NCI-H2029 (cell line): ENCODE measurements at regions not wholly inside any gene's neighbourhood (a gene's known extent, or its start where the extent isn't known, plus 50 kb on each side); places are given as distances from the start of the nearest gene placed in this dataset.
"Not testable (repeated sequence)": the region's sequence is repeated elsewhere in the genome, so short reads cannot be mapped to it uniquely, and the experiment has no call there.

Experiments
- DNase-seq: peaks from one replicate; lab custom pipeline; 2025; lab: John Stamatoyannopoulos, UW

DNA sequence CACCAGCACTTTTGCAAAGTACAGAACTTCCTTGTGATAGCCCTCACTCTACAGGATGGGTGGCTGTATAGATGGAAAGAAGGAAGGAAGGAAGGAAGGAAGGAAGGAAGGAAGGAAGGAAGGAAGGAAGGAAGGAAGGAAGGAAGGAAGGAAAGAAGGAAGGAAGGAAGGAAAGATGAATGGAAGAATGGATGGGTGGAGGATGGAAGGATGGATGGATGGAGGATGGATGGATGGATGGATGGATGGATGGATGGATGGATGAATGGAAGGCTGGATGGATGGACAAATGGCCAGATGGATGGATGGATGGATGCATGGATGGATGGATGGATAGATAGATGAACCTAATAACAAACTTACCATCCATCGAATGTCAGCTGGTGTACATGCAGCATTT lies 256.9 kb downstream of the ANKRD60 start:
- not testable (repeated sequence) for DNase-seq

DNA sequence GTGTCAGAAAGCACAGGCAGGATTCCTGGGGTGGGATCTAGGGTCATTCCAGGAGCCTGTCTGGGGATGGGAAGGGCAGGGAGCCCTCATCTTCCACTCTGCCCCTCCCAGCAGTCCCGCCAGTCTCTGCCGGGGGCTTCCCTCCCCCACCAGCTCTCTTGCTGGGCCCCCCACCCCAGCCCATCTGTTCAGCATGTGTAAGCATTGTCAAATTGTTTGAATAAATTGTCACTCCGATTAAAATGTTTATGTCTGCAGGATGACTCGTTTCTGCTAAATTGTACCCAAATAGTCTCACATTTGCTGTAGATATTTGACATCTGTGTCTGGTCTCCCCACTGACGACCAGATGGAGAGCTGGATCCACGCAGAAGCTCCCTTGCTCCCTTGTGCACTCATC lies 257.6 kb downstream of the ANKRD60 start:
- no peak for DNase-seq

DNA sequence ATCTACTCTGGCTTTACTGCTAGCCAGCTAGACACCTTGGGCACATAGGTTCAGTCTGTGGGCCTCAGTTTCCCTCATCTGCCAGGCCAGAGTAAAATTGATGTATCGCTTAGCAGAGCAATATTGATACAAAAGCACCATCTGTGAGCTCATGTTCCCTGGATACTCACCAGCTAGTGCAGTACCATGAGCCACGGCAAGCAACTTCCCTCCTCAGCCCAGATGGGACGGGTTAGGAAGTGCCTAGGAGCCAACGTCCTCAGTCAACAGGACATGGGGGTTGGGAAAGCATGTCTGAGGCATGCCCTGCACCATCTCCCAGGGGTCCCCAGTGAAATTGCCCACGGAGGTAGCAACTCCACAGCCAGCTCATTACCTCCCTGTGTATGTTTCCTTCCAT lies 258.3 kb downstream of the ANKRD60 start:
- DNase-seq: no peak

DNA sequence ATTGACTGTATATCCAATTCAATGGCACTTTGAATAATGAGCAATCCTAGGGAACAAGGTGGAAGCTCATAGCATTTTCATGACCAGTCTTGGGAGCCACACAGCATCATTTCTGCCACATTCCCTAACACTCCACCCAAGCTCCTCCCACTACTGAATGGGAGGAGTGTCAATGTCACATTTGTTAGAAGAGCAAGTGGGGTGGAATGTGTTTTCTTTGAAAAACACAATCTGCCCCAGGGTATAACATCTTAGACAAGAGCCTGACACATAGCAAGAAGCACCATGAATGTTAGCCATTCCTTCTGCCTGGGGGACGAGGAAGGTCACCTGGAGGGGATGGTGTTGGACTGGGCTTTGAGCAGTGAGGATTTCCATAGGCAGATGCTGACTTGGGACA lies 258.3 kb upstream of the PMEPA1 start:
- no peak for DNase-seq

DNA sequence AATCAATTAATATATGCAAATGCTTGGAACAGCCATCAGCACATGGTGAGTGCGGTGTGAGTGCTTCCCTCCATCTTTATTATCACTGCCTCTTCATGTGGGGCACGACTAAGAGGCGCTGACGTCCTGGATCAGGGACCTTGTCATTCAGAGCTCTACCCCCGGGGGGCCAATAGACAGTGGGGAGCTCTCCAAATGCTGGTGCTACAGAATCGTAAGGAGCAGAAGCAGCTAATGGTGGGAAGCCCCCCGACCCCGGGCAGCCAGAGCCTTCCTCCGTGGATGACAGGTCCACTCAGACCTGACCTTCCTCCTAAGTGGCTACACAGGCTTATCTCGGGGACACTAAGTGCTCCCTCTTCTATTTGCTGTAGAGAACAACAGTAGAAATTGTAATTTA lies 257.5 kb upstream of the PMEPA1 start:
- DNase-seq: no peak

DNA sequence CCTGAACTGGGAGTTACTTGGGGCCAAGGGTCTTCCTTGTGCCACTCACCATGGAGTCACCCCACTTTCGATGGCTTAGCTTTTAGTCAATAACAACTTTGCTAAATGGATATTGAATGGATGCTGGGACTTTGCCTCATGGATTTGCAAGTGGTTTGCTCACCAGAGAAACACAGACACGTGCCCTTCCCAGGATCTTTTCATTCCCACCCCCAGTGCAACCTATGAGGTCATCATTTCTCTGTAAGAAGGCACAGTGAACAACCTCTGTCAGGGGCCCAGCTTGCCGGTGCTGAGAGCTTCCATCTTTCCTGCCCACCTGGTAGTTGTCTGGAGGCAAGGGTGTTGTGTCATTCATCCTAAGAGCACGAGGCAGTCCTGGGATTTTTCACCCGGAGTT lies 256.8 kb upstream of the PMEPA1 start:
- DNase-seq: no peak

DNA sequence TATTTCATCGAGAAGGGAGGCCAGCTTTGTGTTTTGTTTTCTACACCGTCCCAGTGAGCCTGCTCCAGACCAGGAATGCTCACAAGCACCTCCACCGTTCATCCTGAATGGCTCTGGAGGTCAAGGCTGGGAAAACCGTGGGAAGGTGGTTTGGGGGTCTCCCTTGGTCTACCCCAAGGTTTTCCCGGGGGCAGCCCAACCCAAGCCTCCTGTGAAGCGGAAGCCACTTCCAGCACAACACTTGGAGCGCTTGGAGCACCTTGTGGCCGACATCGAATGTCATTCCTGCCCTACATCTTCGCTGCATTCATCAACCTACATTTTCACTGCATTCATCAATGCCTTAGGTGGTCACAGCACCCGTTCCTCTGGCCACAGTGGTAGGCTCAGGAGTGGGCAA lies 255.6 kb upstream of the PMEPA1 start:
- DNase-seq: no peak

DNA sequence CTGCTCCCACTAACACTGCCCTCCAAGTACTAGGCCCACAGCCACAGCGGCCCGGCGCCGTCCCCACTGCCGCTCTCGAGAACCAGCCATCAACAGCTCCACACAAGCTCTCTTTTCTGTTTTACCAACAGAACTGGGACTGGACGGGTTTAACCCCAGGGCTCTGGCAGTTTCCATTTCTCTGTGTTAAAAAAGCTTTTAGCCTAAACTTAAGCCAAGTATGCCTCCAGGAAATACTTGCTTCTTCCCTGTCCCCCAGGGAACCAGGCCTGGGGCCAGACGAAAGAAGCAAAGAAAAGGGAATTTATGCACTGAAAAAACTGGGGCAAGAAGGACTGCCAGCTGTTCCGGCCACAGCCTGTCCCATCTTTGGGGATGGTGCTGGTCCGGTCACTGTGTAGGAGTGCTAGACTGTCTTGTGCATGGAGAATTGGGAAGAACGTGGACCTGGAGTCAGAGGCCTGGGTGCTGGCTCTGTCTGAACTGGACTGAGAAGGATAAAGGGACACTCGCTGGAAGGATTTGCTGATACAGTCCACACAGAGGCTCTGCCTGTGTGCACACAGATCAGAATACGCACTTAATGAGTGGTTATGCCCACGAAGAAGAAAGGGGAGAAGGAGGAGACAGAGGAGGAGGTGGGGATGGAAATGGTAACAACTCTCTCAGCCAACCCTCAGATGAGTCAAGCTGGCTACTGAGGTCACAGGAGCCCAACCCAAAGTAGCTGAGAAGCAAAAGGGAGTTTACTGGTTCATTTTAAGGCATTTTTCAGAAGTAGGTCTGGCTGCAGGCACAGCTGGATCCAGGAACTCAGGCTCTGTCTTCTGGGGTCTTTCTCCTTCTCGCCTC lies 254.4 kb upstream of the PMEPA1 start:
- DNase-seq: no peak

DNA sequence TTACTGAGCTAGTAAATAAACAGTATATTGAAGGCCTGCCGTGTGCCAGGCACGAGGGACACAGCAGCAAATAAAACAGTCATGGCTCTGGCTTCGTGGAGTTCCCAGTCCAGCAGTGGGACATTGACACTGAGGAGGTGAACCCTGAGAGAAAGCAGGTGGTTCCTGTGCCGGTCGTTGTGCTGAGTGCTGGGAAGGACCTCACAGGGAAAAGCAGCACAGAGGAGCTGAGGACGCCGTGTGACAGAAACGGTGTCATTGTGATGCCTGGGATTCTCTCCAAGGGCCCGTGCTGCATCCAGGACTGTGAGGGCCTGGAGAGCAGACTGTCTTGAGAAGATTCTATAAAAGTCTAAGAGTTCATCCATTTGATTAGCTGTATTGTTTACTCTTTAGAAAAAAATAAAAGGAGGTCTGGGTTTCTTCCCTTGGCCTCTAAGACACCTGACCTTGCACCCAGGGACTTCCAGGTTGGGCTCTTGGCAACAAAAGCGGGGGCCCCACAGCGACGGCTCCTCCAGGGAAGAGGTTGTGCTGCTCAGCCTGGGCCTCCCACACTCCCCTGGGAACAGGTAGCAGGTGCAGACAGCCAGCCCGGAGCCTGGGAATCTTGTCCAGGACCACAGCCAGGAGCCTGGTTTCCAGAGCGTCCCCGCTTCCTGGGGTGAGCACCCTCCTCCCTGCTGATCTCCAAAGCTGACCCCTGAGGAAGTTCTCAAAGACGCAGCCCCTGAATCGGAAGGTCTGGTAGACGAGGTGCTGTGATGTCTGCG lies 251.2 kb upstream of the PMEPA1 start:
- DNase-seq: no peak

DNA sequence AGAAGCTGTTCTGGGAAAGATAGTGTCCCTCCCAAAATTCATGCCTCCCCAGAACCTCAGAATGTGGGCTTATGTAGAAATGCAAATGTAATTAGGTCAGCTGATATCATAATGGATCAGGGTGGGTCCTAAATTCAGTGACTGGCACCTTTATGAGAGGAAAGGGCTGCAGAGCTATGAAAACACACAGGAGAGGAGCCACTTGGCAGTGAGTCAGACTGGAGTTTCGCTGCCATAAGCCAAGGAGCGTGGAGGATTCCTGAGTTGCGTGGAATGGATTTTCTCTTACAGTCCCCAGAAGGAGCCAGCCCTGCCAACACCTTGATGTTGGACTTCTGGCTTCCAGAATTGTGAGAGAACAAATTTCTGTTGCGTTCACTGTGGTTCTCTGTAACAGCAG lies 249.8 kb upstream of the PMEPA1 start:
- DNase-seq: no peak

DNA sequence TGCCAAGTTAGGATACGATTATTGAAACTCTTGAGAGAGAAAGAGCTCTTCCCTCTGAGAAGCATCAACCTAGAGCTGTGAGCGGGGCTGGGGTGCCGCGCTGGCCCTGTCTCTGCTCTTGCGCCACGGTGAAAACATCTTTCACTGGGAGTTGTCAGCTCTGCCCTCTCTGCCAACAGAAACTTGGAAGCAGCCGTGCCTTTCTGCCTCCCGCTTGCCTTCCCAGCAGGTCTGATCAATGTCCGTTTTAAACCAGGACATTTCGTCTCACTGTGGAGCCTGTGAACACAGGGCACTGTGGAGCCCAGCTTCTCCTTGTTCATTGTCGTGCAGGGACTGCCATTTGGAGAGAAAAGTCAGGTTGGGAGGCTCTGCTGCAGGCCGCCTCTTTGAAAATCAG lies 249.2 kb upstream of the PMEPA1 start:
- DNase-seq: no peak

DNA sequence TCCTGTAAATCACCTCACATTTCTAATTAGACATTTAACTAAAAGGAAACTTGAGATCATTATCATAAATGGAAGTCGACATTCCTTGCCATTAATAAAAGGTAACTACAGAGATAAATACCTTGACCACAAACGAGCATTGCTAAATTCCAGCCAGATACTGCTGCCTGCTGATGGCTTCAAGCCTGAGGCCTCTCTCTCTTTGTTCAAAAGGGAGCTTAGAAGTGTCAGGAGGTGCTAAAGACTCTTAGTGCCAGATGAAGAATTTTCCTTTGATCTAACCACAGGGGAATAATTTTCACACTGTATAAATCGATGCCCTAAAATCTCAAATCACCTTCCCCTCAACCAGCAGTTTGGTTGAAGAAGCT lies 248.2 kb upstream of the PMEPA1 start:
- DNase-seq: no peak

DNA sequence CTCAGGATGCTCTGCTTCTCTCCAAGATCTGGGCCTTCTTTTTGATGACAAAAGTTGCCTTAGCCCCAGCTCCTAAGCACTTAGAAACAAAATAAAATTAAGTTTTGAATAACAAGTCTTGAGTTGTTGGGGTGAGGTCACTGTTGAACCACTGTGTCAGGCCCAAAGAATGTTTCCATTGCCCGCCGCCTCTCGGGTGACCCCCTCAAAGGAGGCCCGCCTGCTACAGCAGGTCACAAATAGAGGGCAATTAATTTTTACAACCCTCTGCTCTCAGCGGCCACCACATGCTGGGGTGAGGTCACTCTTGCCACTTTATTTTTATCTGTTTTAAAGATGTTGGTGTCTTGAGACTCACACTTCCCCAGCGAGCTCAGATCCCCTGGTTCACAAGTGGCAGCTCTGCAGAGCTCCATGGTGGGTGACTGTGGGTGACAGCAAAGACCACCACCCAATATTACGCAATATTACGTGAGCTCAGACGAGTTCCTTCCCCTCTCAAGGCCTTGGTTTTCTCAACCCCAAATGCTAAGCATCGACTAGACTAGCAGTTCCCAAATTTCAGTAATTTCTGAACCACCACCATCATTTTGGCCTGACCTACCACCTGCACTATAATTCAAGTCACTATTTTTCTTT lies 247.7 kb upstream of the PMEPA1 start:
- no peak for DNase-seq

DNA sequence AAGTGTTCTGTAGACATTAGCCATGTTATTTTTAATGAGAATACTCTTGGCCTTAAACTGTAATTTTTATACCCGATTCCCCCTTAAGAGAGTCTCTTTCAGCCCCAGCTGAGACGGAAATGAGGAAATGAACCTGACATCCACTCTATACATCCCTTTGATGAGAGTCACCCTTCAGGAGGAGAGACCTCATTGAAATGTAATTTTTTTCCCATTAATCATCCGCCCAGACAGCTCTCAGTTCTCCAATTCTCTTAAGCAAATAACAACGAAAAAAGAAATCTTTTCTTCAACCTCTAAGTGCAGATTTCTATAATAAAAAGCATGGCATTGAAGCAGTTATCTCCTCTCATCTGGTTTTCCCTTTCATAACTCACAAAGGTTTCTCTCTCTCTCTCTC lies 243.8 kb upstream of the PMEPA1 start:
- DNase-seq: no peak

DNA sequence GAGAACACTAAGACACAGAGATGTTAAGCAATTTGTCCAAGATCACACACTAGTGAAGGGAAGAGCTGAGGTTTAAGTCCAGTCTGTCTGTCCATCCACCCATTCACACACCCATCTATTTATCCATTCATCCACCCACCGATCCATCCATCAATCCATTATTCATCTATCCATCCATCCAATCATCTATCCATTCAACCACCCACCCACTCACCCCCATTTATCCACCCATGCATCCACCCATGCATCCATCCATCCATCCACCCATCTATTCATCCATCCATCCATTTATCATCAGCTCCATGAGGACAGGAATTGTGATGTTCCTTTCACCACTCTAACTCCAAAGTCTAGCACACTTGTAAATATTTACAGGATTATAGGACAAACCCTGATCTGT lies 242.3 kb upstream of the PMEPA1 start:
- DNase-seq: no peak

DNA sequence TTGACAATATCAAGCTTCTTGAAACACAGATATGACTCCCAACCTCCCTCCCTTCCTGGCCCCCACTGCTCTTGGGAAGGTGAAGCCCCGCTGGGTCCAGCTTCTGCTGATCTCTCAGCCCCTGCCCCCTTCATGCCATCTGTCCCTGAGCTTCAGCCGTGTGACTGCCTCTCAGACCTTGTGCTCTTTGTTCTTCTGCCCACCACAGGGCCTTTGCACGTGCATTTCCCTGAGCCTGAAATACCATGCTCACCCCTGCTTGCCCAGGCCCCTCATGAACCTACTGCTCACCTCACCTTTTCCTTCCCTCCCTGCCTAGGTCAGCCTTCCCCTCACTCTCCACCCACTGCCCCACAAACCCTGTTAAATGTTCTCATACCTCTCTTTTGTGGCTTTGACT lies 241.7 kb upstream of the PMEPA1 start:
- no peak for DNase-seq

DNA sequence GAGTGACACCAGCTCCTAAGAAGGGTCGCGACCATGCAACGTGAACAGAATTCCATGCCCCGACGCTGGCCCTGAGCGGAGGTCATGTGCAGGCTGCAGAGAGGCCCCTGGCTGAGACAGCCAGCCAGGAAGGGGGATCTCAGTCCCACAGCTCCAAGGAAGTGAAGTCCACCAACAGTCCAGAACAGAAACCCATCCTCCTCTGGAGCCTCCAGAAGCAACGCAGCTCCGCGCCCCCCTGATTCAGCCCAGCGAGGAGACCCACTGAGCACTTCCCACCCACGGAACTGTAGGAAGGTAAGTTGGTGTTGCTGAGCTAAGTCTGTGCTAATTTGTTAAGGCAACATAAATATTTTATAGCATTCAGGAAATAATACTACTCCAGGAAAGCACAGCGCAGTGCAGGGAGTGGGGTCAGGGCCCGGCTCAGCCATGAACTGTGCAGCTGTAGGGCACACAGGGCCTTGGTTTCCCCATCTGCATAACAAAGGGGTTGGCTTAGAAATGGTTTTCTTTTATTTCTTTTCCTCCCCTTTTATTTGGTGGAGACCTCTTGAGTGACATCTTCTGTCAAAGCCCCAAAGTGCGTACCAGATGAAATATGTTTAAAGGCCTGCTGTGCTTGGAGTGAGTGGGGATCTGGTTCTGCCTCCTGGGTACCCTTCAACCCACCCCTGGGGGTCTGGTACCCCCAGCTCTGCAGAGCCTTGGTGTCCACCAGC lies 241.1 kb upstream of the PMEPA1 start:
- DNase-seq: no peak

DNA sequence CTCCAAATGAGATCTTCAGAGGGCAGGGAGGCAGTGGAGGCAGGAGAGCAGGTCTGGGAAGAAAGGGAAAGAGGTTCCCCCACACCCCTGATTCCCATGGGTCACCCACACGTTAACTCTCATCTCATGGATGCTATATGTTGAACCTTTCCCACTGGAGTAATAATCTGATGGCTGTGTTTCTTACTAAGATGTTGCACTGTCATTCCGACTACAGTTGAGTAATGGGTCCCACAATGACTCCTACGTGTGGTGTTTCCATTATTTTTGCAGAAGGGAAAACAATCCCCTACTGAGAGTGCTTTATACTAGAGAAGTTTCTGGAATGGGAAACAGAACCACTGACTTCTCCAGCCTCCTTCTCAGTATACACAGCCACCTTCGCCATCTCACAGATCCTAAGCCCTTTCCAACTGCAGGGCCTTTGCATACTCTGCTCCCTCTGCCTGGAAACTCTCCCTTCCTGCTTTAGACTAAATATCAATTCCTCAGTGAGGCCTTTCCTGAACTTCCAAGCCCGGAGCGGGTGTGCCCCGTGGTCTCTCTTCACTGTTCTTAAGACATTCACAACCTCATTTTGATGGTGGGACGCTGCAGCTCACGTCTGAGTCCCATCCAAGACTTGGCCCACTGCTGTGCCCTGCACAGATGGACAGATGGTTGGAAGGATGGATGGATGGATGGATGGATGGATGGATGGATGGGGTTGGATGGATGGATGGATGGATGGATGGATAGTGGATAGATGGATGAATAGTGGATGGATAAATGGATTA lies 238.6 kb upstream of the PMEPA1 start:
- DNase-seq: no peak

DNA sequence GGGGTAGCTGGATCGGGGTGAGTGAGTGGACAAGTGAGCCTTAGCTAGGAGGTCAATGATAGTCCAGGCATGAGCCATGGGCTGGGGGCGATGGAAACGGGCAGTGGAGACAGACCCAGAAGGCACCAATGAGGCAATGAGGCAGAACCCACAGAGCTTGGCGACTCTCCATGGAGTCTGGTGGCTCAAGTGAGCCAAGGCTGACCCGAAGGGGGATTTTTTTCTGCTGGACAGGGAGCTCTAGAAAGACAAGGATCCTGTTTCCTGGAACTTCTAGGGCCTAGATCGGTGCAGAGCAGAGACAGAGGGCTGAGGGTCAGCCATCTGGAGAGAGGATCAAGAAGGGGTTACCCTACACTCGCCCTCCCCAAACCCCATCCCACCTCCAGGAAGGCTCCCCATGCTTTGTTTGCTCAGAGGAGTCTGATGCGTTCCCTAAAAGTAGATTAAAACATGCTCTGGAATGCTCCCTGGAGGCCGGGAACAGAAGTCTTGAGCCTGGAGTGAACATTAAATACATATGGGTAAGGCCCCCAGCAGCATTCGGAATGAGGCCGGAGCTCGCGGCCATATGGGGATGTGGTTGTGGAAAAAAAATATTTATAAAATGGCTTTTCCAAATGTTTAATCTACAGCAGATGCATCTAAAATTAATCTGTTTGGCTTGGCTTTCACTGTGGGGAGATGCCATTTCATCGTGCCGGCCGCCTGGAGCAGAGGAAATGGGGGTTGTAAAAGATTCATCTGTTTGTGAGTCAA lies 237.8 kb upstream of the PMEPA1 start:
- no peak for DNase-seq

DNA sequence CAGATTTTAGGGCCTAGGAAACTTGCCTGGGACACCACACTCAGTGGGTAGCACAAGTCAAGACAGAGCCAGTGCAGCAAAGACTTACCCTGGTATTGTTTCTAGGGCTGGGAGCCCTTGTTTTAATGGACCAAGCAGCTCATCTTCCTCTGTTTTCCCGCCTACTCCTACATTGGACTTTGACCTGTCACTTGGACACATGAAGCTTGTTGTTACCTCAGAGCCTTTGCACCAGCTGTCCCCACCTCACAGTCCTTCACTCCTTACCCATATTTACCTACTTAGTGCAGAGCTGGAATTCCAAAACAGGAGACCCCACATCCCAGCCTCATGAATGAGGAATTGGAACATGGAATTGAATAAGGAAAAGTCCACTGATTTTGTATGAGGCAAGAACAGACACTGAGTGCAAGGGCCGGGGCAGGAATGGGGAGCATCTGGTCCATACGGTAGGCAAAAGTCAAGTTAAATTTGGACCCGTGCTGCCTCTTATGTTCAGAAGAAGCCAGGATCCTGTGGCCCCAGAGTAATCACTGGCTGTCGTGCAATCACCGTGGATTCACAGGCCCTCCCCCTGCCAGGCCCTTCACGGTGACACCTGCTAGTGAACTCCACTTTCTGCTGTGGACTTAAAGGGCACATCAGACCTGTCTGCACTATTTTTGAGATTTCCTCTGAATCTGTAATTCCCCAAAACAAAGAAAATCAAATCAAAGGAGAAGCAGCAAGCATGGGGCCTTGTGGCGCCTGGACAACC lies 236.9 kb upstream of the PMEPA1 start:
- DNase-seq: no peak
